NCI-H526 treated with DMSO at 0.1 percent for 48 hours (cell line): ENCODE measurements at regions not wholly inside any gene's neighbourhood (a gene's known extent, or its start where the extent isn't known, plus 50 kb on each side); places are given as distances from the start of the nearest gene placed in this dataset.
"Not testable (repeated sequence)": the region's sequence is repeated elsewhere in the genome, so short reads cannot be mapped to it uniquely, and the experiment has no call there.

Source experiments
- DNase-seq: peaks from one replicate; lab custom pipeline; 2025; lab: John Stamatoyannopoulos, UW

DNA sequence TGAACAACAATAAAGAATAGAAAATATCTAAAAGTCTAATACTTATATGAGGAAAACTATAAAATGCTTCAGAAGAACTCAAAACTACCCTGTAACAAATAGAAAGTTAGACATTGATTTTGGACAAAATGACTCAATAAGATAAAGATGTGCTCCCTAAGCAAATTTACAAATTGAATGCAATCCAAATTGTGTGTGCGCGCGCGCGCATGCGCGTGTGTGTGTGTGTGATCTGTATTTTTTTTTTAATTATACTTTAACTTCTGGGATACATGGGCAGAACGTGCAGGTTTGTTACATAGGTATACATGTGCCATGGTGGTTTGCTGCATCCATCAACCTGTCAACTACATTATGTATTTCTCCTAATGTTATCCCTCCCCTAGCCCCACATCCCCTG, 320.8 kb upstream of the INTU start:
- DNase-seq = no peak

- no peak for DNase-seq
Measured at GRCh38 chr4:127313767-127314166, 319.0 kb upstream of the INTU start.

GRCh38 chr4:127327491-127327890, 305.3 kb upstream of the INTU start:
- no peak for DNase-seq

DNA sequence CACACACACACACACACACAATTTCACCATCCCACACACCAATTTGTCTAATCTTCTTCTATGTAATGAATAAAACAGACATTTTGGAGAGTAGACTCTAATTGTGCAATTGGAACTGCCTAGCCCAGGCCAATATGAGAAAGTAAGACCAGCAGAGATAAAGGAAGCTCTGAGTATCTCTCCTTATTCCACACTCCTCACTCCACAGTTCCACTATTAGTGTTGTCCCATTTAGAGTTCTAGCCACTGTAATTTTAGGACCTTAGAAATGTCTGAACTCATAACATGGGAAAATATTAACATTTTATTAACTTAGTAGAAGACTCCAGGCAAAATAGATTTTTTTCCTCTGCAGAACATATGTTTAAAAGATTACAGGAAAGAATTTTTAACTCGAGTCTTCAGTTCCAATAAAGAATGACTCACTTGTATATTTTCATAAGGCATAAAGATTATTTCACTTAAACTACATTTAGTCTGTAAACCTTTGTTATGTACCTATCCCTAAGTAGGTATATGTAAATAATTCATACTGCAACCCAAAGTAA, 297.6 kb upstream of the INTU start:
- no peak for DNase-seq

DNA sequence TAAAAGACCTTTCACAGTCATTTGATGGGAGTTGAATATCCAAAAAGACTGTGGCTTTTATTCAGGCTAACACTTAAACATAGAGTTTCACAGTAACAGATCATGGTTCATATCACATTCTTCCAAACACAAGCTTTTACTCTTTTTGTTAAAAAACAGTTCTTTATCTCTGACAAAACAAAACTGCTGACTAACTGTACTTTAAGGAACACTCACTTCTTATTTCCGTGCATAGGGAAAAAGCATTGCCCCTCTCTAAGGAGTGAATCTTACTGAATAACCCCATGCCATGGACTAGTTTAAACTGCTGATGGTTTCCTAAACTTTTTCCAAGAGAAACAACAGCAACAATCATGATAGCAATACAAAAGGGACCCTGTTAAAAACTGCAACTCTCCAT, 297.0 kb upstream of the INTU start:
- DNase-seq = no peak

GRCh38 chr4:127343123-127343522, 289.6 kb upstream of the INTU start:
- DNase-seq = not testable (repeated sequence)

- no peak for DNase-seq
Measured at GRCh38 chr4:127344071-127344470, 288.7 kb upstream of the INTU start.

- no peak for DNase-seq
Measured at GRCh38 chr4:127347936-127348335, 284.8 kb upstream of the INTU start.

DNA sequence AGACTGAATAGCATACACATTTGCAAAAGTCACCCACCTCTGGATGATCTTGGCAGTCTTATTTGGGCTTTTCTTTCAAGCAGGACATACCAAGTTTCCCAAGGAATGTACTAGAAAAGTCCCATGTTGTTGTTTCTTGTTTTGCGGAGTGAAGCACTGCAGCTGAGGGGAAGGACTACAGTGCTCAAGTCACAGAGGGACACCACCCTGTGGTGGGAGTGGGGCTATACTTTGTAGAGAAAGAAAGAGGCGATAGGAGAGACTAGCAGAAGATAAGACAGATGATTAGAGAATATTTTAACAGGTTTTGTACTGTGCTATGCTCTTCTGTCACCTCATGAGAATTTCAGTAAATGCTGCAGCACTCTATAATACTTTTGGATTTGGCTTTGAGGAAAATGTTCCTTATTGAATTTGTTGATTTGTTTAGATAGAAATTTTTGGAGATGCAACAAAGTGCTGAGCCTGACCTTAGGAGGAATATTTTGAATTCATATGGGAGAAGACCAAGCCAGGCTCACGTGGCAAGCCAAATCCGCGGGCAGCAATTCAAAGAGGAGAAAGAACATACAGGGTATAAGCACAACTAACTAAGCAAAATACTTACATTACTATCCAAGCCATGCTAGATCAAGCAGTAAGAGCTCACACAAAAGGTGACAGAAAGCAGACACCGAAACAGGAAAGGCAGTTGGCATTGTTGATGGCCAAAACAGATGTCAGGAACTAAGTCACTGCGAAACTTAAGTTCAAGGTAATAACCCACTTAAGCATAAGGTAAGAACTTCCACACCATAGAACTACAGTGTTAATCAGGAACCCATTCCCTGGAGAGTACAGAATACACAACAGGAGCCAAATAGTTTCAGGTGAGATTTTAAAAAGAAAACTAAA, 280.3 kb upstream of the INTU start:
- no peak for DNase-seq

DNA sequence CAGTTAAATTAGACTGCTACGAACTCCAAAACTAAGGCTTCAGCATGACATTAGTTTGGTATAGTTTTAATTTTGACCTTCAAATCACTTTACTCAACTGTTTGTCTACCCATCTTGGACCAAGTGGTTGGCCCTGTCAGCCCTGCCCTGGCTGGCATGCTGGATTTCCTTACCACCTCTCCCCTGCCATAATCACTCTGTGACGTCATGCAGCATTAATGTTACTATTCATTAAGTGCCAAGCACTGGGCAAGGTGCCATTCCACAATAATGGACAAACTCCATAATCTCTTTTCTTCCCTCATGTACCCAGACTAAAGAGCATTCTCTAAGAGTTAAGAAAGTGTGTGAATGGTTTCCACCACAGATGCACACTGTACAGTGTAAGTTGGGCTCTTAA, 277.0 kb upstream of the INTU start:
- no peak for DNase-seq

DNA sequence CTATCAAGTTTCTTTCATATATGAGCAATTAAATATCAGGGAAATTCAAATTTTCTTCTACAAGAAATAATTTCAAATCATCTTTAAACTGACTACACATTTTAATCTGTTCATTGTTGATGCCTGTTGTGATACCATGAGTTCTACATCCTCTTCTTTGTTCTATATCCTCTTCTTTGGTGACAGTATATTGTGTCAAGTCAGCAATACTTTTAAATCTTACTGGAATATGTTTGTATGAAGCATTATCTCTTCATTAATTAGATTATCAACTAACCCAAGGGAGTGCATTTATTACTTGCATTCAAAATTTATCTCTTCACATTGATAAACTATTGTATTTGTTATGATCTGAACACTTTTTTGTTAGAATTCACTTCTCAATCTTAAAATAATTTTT, 275.0 kb upstream of the INTU start:
- DNase-seq = no peak

- DNase-seq = no peak
Measured at GRCh38 chr4:127362686-127363085, 270.1 kb upstream of the INTU start.

- no peak for DNase-seq
Measured at GRCh38 chr4:127364397-127364796, 268.4 kb upstream of the INTU start.

DNA sequence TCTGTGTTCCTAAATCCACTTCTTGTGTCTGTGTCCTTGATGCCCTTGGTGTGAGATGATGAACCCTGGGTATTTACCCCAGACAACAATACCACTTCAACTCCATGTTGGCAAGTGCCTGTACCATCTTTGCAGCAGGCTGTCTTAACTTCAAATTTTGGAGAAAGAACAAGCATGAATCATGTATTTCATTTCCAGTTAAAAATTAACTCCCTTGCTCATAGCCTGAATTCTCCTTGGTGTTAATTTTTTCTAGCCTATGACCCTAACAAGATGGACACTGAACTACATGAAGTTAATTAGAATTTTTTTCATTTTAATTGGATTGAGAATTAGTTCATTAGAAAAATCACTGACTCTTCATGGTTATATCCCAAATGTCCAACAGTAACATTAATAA, 267.8 kb upstream of the INTU start:
- DNase-seq = no peak

DNA sequence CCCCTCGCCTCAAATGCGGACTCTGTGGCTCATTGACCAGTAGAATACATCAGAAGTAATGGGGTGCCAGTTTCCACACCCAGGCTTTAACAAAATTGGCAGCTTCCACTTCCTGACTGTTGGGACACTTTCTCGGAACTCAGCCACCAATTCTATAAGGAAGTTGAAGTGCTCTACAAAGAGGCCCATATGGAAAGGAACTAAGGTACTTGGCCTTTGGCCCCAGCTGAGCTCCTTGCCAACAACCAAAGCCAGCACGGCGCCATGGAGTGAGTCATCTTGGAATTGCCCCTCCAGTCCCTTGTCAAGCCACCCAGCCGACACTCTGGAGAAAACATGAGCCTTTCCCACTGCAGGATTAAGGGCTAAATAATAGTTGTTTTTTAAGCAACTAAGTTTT, 262.2 kb upstream of the INTU start:
- DNase-seq = no peak

DNA sequence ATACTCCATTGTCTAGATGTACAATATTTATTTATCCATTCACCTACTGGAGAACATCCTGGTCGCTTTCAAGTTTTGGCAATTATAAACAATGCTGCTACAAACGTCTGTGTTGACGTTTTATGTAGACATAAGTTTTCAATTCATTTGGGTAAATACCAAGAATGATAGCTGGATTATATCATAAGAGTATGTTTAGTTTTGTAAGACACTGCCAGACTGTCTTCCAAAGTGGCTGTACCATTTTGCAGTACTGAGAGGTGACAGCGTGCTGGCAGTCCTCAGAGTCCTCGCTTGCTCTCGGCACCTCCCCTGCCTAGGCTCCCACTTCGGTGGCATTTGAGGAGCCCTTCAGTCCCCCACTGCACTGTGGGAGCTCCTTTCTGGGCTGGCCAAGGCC, 253.3 kb upstream of the INTU start:
- DNase-seq = no peak

- not testable (repeated sequence) for DNase-seq
Measured at GRCh38 chr4:127379948-127380347, 252.8 kb upstream of the INTU start.

- no peak for DNase-seq
Measured at GRCh38 chr4:127383666-127384065, 249.1 kb upstream of the INTU start.

GRCh38 chr4:127394516-127394915, 238.2 kb upstream of the INTU start:
- no peak for DNase-seq

DNA sequence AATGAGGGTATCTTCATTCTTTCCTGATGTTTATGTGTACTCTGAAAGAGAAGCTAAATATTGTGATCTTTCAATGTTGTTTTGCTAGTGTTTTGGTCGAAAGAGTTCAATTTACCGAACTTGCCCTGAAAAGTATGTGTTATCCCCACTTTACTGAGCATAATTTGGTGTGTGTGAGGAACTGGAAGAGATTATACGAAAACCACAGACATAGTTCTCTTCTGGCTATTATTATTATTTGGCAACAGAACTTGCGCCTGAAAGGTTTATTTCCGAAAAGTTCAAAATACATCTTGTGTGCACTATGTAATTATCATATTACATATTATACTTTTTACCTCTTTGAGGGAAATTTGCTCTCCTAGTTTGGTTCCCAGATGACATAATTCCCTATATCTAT, 232.5 kb upstream of the INTU start:
- DNase-seq = no peak

GRCh38 chr4:127400731-127401346, 231.9 kb upstream of the INTU start:
- peak; percentile 52 for DNase-seq

DNA sequence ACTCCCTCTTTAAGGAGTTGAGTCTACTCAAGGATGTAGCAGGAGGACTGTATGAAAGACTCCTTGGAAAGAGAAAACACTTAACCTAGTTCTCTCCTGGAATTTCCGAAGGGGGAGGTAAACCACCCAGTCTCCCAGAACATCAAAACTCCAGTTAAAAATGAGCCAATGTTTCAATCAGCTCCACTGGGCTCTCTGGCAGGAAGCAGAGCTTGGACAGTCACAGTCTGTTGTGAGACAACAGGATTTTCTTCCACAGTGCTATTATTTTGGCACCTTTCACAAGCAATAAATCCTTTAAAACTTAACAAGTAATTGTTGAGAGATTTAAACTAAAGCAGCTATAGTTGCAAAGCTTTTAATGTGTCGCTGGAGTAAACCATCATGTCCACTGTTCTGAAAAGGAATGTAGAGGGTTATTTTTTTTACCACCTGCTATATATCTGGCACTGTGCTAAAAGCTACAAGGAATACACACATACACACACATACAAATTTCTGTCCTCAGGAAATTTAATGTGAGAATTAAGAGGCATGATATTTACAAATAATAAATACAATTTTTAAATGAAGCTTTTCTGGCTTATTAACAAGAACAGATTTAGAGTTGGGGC, 229.2 kb upstream of the INTU start:
- DNase-seq = no peak

DNA sequence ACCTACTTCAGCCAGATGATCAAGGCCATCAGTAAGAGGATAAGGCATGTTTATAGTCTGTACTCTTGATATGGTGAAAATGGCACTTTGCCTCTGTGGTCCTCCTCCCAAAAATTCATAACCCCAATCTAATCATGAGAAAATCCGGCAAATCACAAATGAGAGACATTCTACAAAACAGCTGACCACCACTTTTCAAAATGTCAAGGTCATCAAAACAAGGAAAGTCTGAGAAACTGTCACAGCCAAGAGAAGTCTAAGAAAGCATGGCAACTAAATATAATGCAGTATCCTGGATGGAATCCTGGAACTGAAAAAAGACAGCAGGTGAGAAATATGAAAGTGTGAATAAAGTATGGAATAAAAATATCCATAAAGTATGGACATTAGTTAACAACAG, 226.6 kb upstream of the INTU start:
- DNase-seq = no peak
